ENCODE measurements at regions not wholly inside any gene's neighbourhood (a gene's known extent, or its start where the extent isn't known, plus 50 kb on each side); places are given as distances from the start of the nearest gene placed in this dataset.

DNA sequence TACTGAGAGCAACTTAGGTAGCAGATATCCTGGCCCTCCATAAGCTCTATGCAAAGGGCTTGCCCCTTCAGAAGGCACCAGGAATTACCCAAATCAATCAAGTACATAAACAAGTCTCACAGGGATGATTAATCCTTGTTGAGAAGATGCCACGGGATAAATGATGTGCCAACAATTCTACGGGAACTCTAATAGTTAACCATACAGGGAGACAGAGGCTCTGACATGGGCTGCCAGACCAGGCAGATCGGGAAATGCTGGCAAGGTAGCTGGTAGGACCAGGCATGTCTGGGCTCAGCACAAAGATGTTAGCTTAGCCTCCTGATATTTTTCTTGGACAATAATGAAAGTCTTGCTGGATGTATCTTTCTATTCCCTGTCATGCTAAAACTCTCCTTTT, 249.3 kb upstream of the THBS1 start:
- in situ Hi-C loops (cut with HindIII; ENCODE audit: extremely low pct_ligation_motif_present, low pct_unique_long_range_greater_than_20kb) (no loop called here), intact Hi-C loops (cut with micrococcal nuclease; ENCODE audit: unreplicated experiment) (no loop called here)
- Histone ChIP-seq H3K9me3 (ENCODE audit: low read length) (no peaks in the 10 kb centered on the region), H3K27ac (ENCODE audit: extremely low read length, insufficient read depth, low read length) (no peak overlapping the region), H3K4me1 (ENCODE audit: insufficient read depth, low read length) (peaks cover 30% of the 10 kb centered on the region), H3K4me3 (replicated peaks in 1 of 3; ENCODE audit: insufficient read depth in 1 of 3, low read depth in 2 of 3, low read length in 3 of 3) (no peak overlapping the region), H3K79me2 (ENCODE audit: insufficient read depth, low read length) (no peaks in the 10 kb centered on the region), H3K9ac (ENCODE audit: insufficient read depth, low read depth, low read length) (no peak overlapping the region), H4K20me1 (ENCODE audit: insufficient read depth, low read length) (no peaks in the 10 kb centered on the region), H3K36me3 (replicated peaks in 1 of 2; ENCODE audit: control insufficient read depth in 1 of 2, insufficient read depth in 2 of 2, low read length in 2 of 2) (no peaks in the 10 kb centered on the region), H2AFZ (ENCODE audit: low read length) (no peak overlapping the region), H3K27me3 (ENCODE audit: control insufficient read depth in 1 of 2, insufficient read depth in 2 of 2, low read length in 2 of 2) (no peaks in the 10 kb centered on the region; a peak in 1 of 5 replicates), H3K4me2 (ENCODE audit: low read depth, low read length) (no peak overlapping the region)
- ATAC-seq (no peak), DNase-seq (ENCODE audit: low spot score) (no peak), FAIRE-seq (no peak)
- 63% methylated on average over 3 of the region's 3 CpGs for WGBS (ENCODE audit: low lambda C conversion rate)
- BruUV-seq (replicated peaks) = no TSS peak
- ChIA-PET CTCF (ENCODE audit: low intra/inter-chr PET ratio, low total read pairs) (no interaction called here), POLR2A (no interaction called here)
- TF ChIP-seq, protein P1, sequence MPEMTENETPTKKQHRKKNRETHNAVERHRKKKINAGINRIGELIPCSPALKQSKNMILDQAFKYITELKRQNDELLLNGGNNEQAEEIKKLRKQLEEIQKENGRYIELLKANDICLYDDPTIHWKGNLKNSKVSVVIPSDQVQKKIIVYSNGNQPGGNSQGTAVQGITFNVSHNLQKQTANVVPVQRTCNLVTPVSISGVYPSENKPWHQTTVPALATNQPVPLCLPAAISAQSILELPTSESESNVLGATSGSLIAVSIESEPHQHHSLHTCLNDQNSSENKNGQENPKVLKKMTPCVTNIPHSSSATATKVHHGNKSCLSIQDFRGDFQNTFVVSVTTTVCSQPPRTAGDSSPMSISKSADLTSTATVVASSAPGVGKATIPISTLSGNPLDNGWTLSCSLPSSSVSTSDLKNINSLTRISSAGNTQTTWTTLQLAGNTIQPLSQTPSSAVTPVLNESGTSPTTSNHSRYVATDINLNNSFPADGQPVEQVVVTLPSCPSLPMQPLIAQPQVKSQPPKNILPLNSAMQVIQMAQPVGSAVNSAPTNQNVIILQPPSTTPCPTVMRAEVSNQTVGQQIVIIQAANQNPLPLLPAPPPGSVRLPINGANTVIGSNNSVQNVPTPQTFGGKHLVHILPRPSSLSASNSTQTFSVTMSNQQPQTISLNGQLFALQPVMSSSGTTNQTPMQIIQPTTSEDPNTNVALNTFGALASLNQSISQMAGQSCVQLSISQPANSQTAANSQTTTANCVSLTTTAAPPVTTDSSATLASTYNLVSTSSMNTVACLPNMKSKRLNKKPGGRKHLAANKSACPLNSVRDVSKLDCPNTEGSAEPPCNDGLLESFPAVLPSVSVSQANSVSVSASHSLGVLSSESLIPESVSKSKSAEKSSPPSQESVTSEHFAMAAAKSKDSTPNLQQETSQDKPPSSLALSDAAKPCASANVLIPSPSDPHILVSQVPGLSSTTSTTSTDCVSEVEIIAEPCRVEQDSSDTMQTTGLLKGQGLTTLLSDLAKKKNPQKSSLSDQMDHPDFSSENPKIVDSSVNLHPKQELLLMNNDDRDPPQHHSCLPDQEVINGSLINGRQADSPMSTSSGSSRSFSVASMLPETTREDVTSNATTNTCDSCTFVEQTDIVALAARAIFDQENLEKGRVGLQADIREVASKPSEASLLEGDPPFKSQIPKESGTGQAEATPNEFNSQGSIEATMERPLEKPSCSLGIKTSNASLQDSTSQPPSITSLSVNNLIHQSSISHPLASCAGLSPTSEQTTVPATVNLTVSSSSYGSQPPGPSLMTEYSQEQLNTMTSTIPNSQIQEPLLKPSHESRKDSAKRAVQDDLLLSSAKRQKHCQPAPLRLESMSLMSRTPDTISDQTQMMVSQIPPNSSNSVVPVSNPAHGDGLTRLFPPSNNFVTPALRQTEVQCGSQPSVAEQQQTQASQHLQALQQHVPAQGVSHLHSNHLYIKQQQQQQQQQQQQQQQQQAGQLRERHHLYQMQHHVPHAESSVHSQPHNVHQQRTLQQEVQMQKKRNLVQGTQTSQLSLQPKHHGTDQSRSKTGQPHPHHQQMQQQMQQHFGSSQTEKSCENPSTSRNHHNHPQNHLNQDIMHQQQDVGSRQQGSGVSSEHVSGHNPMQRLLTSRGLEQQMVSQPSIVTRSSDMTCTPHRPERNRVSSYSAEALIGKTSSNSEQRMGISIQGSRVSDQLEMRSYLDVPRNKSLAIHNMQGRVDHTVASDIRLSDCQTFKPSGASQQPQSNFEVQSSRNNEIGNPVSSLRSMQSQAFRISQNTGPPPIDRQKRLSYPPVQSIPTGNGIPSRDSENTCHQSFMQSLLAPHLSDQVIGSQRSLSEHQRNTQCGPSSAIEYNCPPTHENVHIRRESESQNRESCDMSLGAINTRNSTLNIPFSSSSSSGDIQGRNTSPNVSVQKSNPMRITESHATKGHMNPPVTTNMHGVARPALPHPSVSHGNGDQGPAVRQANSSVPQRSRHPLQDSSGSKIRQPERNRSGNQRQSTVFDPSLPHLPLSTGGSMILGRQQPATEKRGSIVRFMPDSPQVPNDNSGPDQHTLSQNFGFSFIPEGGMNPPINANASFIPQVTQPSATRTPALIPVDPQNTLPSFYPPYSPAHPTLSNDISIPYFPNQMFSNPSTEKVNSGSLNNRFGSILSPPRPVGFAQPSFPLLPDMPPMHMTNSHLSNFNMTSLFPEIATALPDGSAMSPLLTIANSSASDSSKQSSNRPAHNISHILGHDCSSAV (CRISPR knock-in tag; IDR thresholded peaks at IDR 0.05; ENCODE audit: borderline replicate concordance) = no peak
- TF ChIP-seq SUZ12 (IDR thresholded peaks at IDR 0.05; ENCODE audit: low read depth, low read length) = no peak
- TF ChIP-seq ZNF672 (CRISPR knock-in tag; IDR thresholded peaks at IDR 0.05) = no peak
- TF ChIP-seq MIER2 (CRISPR knock-in tag; IDR thresholded peaks at IDR 0.05) = no peak
- no peak for TF ChIP-seq KAT8 (CRISPR knock-in tag; IDR thresholded peaks at IDR 0.05)
- TF ChIP-seq NAIF1 (CRISPR knock-in tag; IDR thresholded peaks at IDR 0.05; ENCODE audit: borderline replicate concordance) = no peak
- TF ChIP-seq, protein P2, sequence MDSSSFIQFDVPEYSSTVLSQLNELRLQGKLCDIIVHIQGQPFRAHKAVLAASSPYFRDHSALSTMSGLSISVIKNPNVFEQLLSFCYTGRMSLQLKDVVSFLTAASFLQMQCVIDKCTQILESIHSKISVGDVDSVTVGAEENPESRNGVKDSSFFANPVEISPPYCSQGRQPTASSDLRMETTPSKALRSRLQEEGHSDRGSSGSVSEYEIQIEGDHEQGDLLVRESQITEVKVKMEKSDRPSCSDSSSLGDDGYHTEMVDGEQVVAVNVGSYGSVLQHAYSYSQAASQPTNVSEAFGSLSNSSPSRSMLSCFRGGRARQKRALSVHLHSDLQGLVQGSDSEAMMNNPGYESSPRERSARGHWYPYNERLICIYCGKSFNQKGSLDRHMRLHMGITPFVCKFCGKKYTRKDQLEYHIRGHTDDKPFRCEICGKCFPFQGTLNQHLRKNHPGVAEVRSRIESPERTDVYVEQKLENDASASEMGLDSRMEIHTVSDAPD (CRISPR knock-in tag; IDR thresholded peaks at IDR 0.05) = no peak
- no peak for TF ChIP-seq PPARG (CRISPR knock-in tag; conservative IDR thresholded peaks at IDR 0.05)
- TF ChIP-seq, protein P3, sequence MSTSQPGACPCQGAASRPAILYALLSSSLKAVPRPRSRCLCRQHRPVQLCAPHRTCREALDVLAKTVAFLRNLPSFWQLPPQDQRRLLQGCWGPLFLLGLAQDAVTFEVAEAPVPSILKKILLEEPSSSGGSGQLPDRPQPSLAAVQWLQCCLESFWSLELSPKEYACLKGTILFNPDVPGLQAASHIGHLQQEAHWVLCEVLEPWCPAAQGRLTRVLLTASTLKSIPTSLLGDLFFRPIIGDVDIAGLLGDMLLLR (CRISPR knock-in tag; IDR thresholded peaks at IDR 0.05) = no peak
- TF ChIP-seq, protein P4, sequence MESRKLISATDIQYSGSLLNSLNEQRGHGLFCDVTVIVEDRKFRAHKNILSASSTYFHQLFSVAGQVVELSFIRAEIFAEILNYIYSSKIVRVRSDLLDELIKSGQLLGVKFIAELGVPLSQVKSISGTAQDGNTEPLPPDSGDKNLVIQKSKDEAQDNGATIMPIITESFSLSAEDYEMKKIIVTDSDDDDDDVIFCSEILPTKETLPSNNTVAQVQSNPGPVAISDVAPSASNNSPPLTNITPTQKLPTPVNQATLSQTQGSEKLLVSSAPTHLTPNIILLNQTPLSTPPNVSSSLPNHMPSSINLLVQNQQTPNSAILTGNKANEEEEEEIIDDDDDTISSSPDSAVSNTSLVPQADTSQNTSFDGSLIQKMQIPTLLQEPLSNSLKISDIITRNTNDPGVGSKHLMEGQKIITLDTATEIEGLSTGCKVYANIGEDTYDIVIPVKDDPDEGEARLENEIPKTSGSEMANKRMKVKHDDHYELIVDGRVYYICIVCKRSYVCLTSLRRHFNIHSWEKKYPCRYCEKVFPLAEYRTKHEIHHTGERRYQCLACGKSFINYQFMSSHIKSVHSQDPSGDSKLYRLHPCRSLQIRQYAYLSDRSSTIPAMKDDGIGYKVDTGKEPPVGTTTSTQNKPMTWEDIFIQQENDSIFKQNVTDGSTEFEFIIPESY (CRISPR knock-in tag; IDR thresholded peaks at IDR 0.05) = no peak
